Vagina (tissue), 2 donors: ENCODE measurements at regions not wholly inside any gene's neighbourhood (a gene's known extent, or its start where the extent isn't known, plus 50 kb on each side); places are given as distances from the start of the nearest gene placed in this dataset.
"Not testable (repeated sequence)": the region's sequence is repeated elsewhere in the genome, so short reads cannot be mapped to it uniquely, and the experiment has no call there.

Source experiments
- POLR2A ChIP-seq, 2 donors: fragments of 450-650 bp; IDR thresholded peaks; one replicate each; pipeline ENCODE4 v1.6.1; 2017; ENCODE audit warnings: antibody characterized with exemption in 2 of 2, mild to moderate bottlenecking in 2 of 2, moderate library complexity in 2 of 2
- POLR2AphosphoS5 ChIP-seq, 2 donors: sonication (generic); formaldehyde crosslinking; IDR thresholded peaks; one replicate each; pipeline ENCODE4 v1.9.0; 2017; ENCODE audit warnings: antibody characterized with exemption in 2 of 2, mild to moderate bottlenecking in 2 of 2, low read depth in 1 of 2; ENCODE audit not compliant: insufficient read depth in 1 of 2
- TF ChIP-seq, protein P1 (sequence below), 3 experiments: fragments of 450-650 bp in 2 of 3; fragments of 200-600 bp in 1 of 3; sonication (generic) in 1 of 3; IDR thresholded peaks; one replicate each; pipeline ENCODE4 v1.5.1; 2017 to 2019; ENCODE audit warnings: antibody characterized with exemption in 3 of 3, mild to moderate bottlenecking in 2 of 3, moderate library complexity in 2 of 3

DNA sequence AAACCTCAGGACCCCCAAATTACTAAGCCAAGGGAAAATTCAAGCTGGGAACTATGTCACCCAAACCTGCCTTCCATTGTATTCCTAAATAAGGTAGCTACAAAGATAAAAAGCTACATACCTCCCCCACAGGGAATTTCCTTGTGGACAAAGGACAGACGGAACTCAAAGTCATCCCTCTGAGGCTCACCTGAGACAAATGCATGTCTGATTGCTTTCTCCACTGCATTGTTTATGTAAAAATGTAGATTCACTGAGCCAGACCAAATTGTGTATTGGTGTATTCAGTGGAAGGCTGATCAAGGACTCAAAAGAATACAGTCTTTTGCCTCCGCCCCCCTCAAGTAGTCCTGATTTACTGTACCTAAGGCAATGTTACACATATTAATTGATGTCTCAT lies 80.5 kb upstream of the NOX4 start:
- TF ChIP-seq, protein P1, sequence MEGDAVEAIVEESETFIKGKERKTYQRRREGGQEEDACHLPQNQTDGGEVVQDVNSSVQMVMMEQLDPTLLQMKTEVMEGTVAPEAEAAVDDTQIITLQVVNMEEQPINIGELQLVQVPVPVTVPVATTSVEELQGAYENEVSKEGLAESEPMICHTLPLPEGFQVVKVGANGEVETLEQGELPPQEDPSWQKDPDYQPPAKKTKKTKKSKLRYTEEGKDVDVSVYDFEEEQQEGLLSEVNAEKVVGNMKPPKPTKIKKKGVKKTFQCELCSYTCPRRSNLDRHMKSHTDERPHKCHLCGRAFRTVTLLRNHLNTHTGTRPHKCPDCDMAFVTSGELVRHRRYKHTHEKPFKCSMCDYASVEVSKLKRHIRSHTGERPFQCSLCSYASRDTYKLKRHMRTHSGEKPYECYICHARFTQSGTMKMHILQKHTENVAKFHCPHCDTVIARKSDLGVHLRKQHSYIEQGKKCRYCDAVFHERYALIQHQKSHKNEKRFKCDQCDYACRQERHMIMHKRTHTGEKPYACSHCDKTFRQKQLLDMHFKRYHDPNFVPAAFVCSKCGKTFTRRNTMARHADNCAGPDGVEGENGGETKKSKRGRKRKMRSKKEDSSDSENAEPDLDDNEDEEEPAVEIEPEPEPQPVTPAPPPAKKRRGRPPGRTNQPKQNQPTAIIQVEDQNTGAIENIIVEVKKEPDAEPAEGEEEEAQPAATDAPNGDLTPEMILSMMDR (IDR thresholded peaks at IDR 0.05): not testable (repeated sequence)
- not testable (repeated sequence) for TF ChIP-seq POLR2A (IDR thresholded peaks at IDR 0.05); POLR2AphosphoS5 (IDR thresholded peaks at IDR 0.05; ENCODE audit: insufficient read depth in 1 of 2, low read depth in 1 of 2)
